Cardiac fibroblast (primary cell): ENCODE measurements at regions not wholly inside any gene's neighbourhood (a gene's known extent, or its start where the extent isn't known, plus 50 kb on each side); places are given as distances from the start of the nearest gene placed in this dataset.

Source experiments
- DNase-seq, 2 donors: peaks; one replicate each; pipeline versions ENCODE4 v3.0.0 to v3.0.0-alpha.2; 2010; ENCODE audit warnings: low read depth in 2 of 2
- H3K4me3 ChIP-seq, 2 donors: replicated peaks in 1 of 2; 1 replicate in 1 of 2; 2 replicates in 1 of 2; pipeline ENCODE4 v1.5.1; 2011; ENCODE audit warnings: low read depth in 2 of 2, low read length in 2 of 2, mild to moderate bottlenecking in 2 of 2, moderate library complexity in 1 of 2
- CTCF ChIP-seq: IDR thresholded peaks from one replicate; pipeline ENCODE4 v1.5.1; 2011; ENCODE audit warnings: low read depth, mild to moderate bottlenecking, low read length, inconsistent platforms

DNA sequence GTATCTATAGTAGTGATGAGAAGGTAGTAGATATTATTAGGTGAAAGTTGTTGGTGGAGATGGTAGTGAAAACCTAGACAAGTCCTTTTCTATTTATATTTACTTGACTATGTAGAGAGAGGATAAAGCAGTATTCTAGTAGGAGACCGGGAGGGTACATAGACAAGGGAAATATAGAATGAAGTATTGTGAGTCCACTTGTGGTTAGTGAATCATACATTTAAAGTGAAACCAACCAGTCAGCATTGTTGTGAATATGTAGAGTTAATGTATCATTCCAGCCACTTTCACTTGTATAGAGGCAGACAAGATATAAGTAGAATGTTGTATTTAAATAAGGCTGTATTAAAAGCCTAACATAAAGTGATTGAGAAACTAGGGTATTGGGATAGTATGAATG is 1711.3 kb upstream of the ACO1 start:
- no peak for DNase-seq
- TF ChIP-seq CTCF: no peak
- H3K4me3 ChIP-seq: no peak overlapping the region

GRCh38 chr9:30676651-30677050 is 1707.8 kb upstream of the ACO1 start:
- H3K4me3 ChIP-seq: no peak overlapping the region
- DNase-seq: no peak
- no peak for TF ChIP-seq CTCF

GRCh38 chr9:30677221-30677620 is 1707.2 kb upstream of the ACO1 start:
- TF ChIP-seq CTCF: no peak
- DNase-seq: no peak
- no peak overlapping the region for H3K4me3 ChIP-seq

DNA sequence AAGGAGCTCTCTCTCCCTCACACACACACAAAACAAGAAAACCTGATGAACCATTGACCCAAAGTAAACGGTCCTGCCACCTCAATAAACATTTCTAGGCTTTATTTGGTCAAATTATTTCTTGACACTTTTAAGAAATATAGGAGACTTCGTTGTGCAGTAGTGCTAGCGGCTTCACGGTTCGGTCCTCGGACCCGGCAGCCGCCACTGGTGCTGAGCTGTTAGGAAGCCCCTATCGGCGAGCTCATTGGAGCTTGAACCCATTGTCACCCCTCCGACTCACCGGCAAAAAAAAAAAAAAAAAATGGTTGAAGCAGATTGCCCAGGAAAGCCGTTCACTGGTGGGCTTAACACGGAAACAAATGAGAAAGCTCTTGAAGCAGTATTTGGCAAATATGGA is 1695.6 kb upstream of the ACO1 start:
- H3K4me3 ChIP-seq: no peak overlapping the region
- no peak for DNase-seq
- TF ChIP-seq CTCF: no peak

DNA sequence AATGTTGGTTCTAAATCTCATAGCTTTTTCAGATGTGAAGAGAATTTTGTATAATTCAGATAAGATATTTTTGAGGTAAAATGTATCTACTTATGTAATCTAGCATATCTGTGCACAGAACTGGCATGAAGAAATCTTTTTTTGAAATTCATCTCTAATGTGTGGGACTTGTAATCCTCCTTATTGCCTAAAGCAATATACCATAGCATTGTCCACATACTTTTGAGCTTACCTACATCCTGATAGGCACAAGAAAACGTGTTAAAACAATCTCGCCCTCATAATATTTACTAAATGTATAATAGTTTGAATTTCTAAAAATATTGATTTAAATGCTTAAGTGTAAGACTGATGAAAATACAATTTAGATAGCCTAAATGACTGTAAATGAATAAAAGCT is 1686.5 kb upstream of the ACO1 start:
- no peak overlapping the region for H3K4me3 ChIP-seq
- no peak for DNase-seq
- TF ChIP-seq CTCF: no peak

DNA sequence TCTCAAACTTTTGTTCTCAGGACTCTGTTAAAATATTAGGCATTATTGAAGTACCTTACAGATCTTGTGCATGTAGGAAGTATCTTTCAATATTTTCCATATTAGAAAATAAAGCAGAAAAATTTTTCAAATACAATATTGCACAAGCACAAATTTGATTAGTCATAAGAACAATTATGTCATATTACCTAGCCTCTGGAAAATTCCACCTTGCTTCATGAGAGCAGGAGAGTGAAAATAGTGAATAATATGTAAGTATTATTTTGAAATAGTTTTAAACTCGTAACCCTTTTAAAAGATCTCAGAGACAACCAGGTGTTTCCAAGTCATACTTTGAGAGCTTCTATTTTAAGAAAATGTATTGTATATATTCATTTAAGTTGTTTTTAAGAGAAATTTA is 1672.9 kb upstream of the ACO1 start:
- no peak for DNase-seq
- TF ChIP-seq CTCF: no peak
- H3K4me3 ChIP-seq: no peak overlapping the region

- TF ChIP-seq CTCF: no peak
- no peak overlapping the region for H3K4me3 ChIP-seq
- no peak for DNase-seq
Measured at GRCh38 chr9:30713243-30713642, 1671.2 kb upstream of the ACO1 start.
